DOHH2 (cell line): ENCODE measurements at regions not wholly inside any gene's neighbourhood (a gene's known extent, or its start where the extent isn't known, plus 50 kb on each side); places are given as distances from the start of the nearest gene placed in this dataset.

Source experiments
- H3F3A ChIP-seq: fragments of 200-600 bp; sonication (generic), shearing (Covaris generic); 2 replicates; pipeline ENCODE4 v1.6.0; 2016; ENCODE audit warnings: antibody characterized with exemption, mild to moderate bottlenecking; ENCODE audit not compliant: control insufficient read depth, insufficient read depth
- H3K27ac ChIP-seq: fragments of 200-600 bp; sonication (generic); 2 replicates; pipeline ENCODE4 v1.5.1; 2014; ENCODE audit warnings: low read depth, mild to moderate bottlenecking, low read length, moderate library complexity
- H3K27me3 ChIP-seq: fragments of 200-600 bp; sonication (generic); 2 replicates; pipeline ENCODE4 v1.6.1; 2014; ENCODE audit warnings: mild to moderate bottlenecking, low read length, mixed read lengths; ENCODE audit not compliant: control insufficient read depth
- H3K36me3 ChIP-seq: fragments of 200-600 bp; sonication (generic); 2 replicates; pipeline ENCODE4 v1.6.1; 2014; ENCODE audit warnings: mild to moderate bottlenecking, low read length, moderate library complexity, mixed read lengths; ENCODE audit not compliant: control insufficient read depth
- H3K4me1 ChIP-seq: fragments of 200-600 bp; sonication (generic); 2 replicates; pipeline ENCODE4 v1.6.1; 2014; ENCODE audit warnings: mild to moderate bottlenecking, low read length, mixed read lengths; ENCODE audit not compliant: control insufficient read depth
- H3K4me2 ChIP-seq: fragments of 200-600 bp; sonication (generic); 2 replicates; pipeline ENCODE4 v1.6.0; 2014; ENCODE audit warnings: mild to moderate bottlenecking, low read length, moderate library complexity
- H3K4me3 ChIP-seq: fragments of 200-600 bp; sonication (generic); 2 replicates; pipeline ENCODE4 v1.5.1; 2014; ENCODE audit warnings: mild to moderate bottlenecking, low read length, mixed read lengths
- H3K79me2 ChIP-seq: fragments of 200-600 bp; sonication (generic); 2 replicates; pipeline ENCODE4 v1.6.1; 2014; ENCODE audit warnings: mild to moderate bottlenecking, low read length, mixed read lengths; ENCODE audit not compliant: control insufficient read depth
- H3K9me2 ChIP-seq: fragments of 200-600 bp; sonication (generic); replicated peaks from 2 replicates; pipeline ENCODE4 v1.6.1; 2014; ENCODE audit warnings: mild to moderate bottlenecking, low read length, mixed read lengths; ENCODE audit not compliant: control insufficient read depth
- H3K9me3 ChIP-seq: fragments of 200-600 bp; sonication (generic); 2 replicates; pipeline ENCODE4 v1.6.1; 2014; ENCODE audit warnings: antibody characterized with exemption, low read length, mixed read lengths; ENCODE audit not compliant: control insufficient read depth, insufficient read depth
- H4K20me1 ChIP-seq: fragments of 200-600 bp; sonication (generic); 2 replicates; pipeline ENCODE4 v1.6.0; 2014; ENCODE audit warnings: low read depth, mild to moderate bottlenecking, antibody characterized with exemption, low read length, moderate library complexity; ENCODE audit not compliant: control insufficient read depth, insufficient read depth
- CTCF ChIP-seq: fragments of 200-600 bp; sonication (generic); IDR thresholded peaks from one replicate; pipeline ENCODE4 v1.5.1; 2014; ENCODE audit warnings: antibody characterized with exemption, mild to moderate bottlenecking, low read depth, low read length; ENCODE audit not compliant: poor library complexity, severe bottlenecking
- EZH2phosphoT487 ChIP-seq: fragments of 200-600 bp; sonication (generic); IDR thresholded peaks from 2 replicates; pipeline ENCODE4 v1.6.1; 2017; ENCODE audit warnings: borderline replicate concordance, mild to moderate bottlenecking, antibody characterized with exemption, low read length, moderate library complexity, mixed read lengths

- Histone ChIP-seq H3K4me2 (no peak overlapping the region), H3K4me3 (no peak overlapping the region), H3K4me1 (no peaks in the 10 kb centered on the region), H4K20me1 (no peaks in the 10 kb centered on the region), H3K27ac (no peak overlapping the region), H3K9me3 (no peaks in the 10 kb centered on the region), H3F3A (no peaks in the 10 kb centered on the region), H3K79me2 (no peaks in the 10 kb centered on the region), H3K36me3 (no peaks in the 10 kb centered on the region), H3K9me2 (no peaks in the 10 kb centered on the region), H3K27me3 (peaks cover 23% of the 10 kb centered on the region)
- TF ChIP-seq EZH2phosphoT487 = no peak
- TF ChIP-seq CTCF = no peak
Measured at GRCh38 chr11:122604621-122605020, 50.9 kb upstream of the UBASH3B start.

GRCh38 chr11:122601141-122602125 is 54.1 kb upstream of the UBASH3B start:
- H3K4me2 ChIP-seq = no peak overlapping the region
- no peaks in the 10 kb centered on the region for H3K9me2 ChIP-seq
- H3K27me3 ChIP-seq = peaks cover 16% of the 10 kb centered on the region
- TF ChIP-seq CTCF = no peak
- no peak for TF ChIP-seq EZH2phosphoT487
- no peaks in the 10 kb centered on the region for H3F3A ChIP-seq
- no peak overlapping the region for H3K27ac ChIP-seq
- no peaks in the 10 kb centered on the region for H3K36me3 ChIP-seq
- no peak overlapping the region for H3K4me3 ChIP-seq
- no peaks in the 10 kb centered on the region for H4K20me1 ChIP-seq
- H3K79me2 ChIP-seq = no peaks in the 10 kb centered on the region
- H3K9me3 ChIP-seq = no peaks in the 10 kb centered on the region
- H3K4me1 ChIP-seq = no peaks in the 10 kb centered on the region

- Histone ChIP-seq H3K4me1 (no peaks in the 10 kb centered on the region), H3K4me2 (no peak overlapping the region), H3K36me3 (no peaks in the 10 kb centered on the region), H3F3A (no peaks in the 10 kb centered on the region), H4K20me1 (no peaks in the 10 kb centered on the region), H3K9me3 (no peaks in the 10 kb centered on the region), H3K4me3 (no peak overlapping the region), H3K79me2 (no peaks in the 10 kb centered on the region), H3K27me3 (peaks cover 10% of the 10 kb centered on the region; the same call in 1 of the 2 replicates), H3K9me2 (no peaks in the 10 kb centered on the region), H3K27ac (no peak overlapping the region)
- TF ChIP-seq EZH2phosphoT487 = no peak
- no peak for TF ChIP-seq CTCF
Measured at GRCh38 chr11:122600290-122600689, 55.2 kb upstream of the UBASH3B start.
